HepG2 (cell line): ENCODE measurements at regions not wholly inside any gene's neighbourhood (a gene's known extent, or its start where the extent isn't known, plus 50 kb on each side); places are given as distances from the start of the nearest gene placed in this dataset.

Experiments used
- ARID2 ChIP-seq: sonication (generic); formaldehyde crosslinking; IDR thresholded peaks from 2 replicates; pipeline ENCODE4 v1.8.1; 2022; ENCODE audit warnings: mild to moderate bottlenecking, missing genetic modification reagents, borderline replicate concordance
- ESRRA ChIP-seq: sonication (generic); formaldehyde crosslinking; IDR thresholded peaks from 2 replicates; pipeline ENCODE4 v1.5.1; 2020; ENCODE audit warnings: mild to moderate bottlenecking, low read depth, missing genetic modification reagents
- EZH2 ChIP-seq: conservative IDR thresholded peaks from 2 replicates; pipeline ENCODE4 v1.6.1; 2012; ENCODE audit warnings: mild to moderate bottlenecking, low read depth, low read length, moderate library complexity
- FOXK2 ChIP-seq: fragments of 450-650 bp; IDR thresholded peaks from 2 replicates; pipeline ENCODE4 v1.6.1; 2016
- HNRNPH1 ChIP-seq: fragments of 200-400 bp; formaldehyde crosslinking; optimal IDR thresholded peaks from 2 replicates; pipeline ENCODE3; 2017; ENCODE audit warnings: mild to moderate bottlenecking, low read depth, low read length
- KDM3A ChIP-seq: IDR thresholded peaks from 2 replicates; pipeline ENCODE4 v1.6.1; 2018; ENCODE audit warnings: low read depth, missing compliant biosample characterization
- KLF16 ChIP-seq, 2 experiments: sonication (generic) in 1 of 2; formaldehyde crosslinking in 1 of 2; IDR thresholded peaks; 2 replicates each; pipeline versions ENCODE4 v1.6.1 to v1.8.0; 2016 to 2023; ENCODE audit warnings: missing genetic modification reagents in 2 of 2, missing compliant biosample characterization in 1 of 2
- MAFK ChIP-seq, 2 experiments: IDR thresholded peaks in 1 of 2; conservative IDR thresholded peaks in 1 of 2; 2 replicates each; pipeline ENCODE4 v1.6.1; 2011; ENCODE audit warnings: improper control_type of control experiment in 2 of 2, low read length in 2 of 2
- MNT ChIP-seq: fragments of 450-650 bp; IDR thresholded peaks from 2 replicates; pipeline ENCODE4 v1.6.1; 2016
- NKX3-1 ChIP-seq: sonication (generic); formaldehyde crosslinking; IDR thresholded peaks from 2 replicates; pipeline ENCODE4 v1.5.0; 2020; ENCODE audit warnings: missing genetic modification reagents
- PHF8 ChIP-seq: sonication (generic); formaldehyde crosslinking; IDR thresholded peaks from 2 replicates; pipeline ENCODE4 v1.5.0; 2020; ENCODE audit warnings: missing genetic modification reagents
- POLR2AphosphoS2 ChIP-seq: IDR thresholded peaks from 2 replicates; pipeline ENCODE4 v1.6.1; 2011; ENCODE audit warnings: low read depth, low read length, improper control_type of control experiment
- RXRB ChIP-seq: IDR thresholded peaks from 2 replicates; pipeline ENCODE4 v1.6.1; 2016; ENCODE audit warnings: borderline replicate concordance, missing genetic modification reagents, missing compliant biosample characterization
- SP1 ChIP-seq, 2 experiments: fragments of 450-650 bp in 1 of 2; sonication (generic) in 1 of 2; formaldehyde crosslinking in 1 of 2; IDR thresholded peaks; 2 replicates each; pipeline versions ENCODE4 v1.4.0 to v1.6.1; 2016 to 2020; ENCODE audit warnings: missing genetic modification reagents in 1 of 2
- SP2 ChIP-seq: sonication (generic); formaldehyde crosslinking; IDR thresholded peaks from 2 replicates; pipeline ENCODE4 v1.5.1; 2020; ENCODE audit warnings: mild to moderate bottlenecking, missing genetic modification reagents
- SP4 ChIP-seq: sonication (generic); formaldehyde crosslinking; IDR thresholded peaks from 2 replicates; pipeline ENCODE4 v1.8.1; 2023; ENCODE audit warnings: mild to moderate bottlenecking, missing genetic modification reagents
- STAT5B ChIP-seq: sonication (generic); formaldehyde crosslinking; IDR thresholded peaks from 2 replicates; pipeline ENCODE4 v1.4.0; 2020; ENCODE audit warnings: missing genetic modification reagents
- SUZ12 ChIP-seq: fragments of 150-350 bp; IDR thresholded peaks from 2 replicates; pipeline ENCODE4 v1.6.1; 2014; ENCODE audit warnings: low read depth, low read length
- ZBTB42 ChIP-seq: sonication (generic); formaldehyde crosslinking; IDR thresholded peaks from 2 replicates; pipeline ENCODE4 v1.5.0; 2020; ENCODE audit warnings: mild to moderate bottlenecking, missing genetic modification reagents
- ZFP91 ChIP-seq: sonication (generic); formaldehyde crosslinking; IDR thresholded peaks from 2 replicates; pipeline ENCODE4 v1.9.0; 2022; ENCODE audit warnings: missing genetic modification reagents, mild to moderate bottlenecking, borderline replicate concordance
- ZMYM3 ChIP-seq: sonication (generic); formaldehyde crosslinking; IDR thresholded peaks from 2 replicates; pipeline ENCODE4 v1.5.1; 2020; ENCODE audit warnings: mild to moderate bottlenecking, missing genetic modification reagents
- ZNF20 ChIP-seq: sonication (generic); formaldehyde crosslinking; IDR thresholded peaks from 2 replicates; pipeline ENCODE4 v1.4.0; 2020; ENCODE audit warnings: mild to moderate bottlenecking, moderate library complexity, missing genetic modification reagents
- ZNF225 ChIP-seq: sonication (generic); formaldehyde crosslinking; IDR thresholded peaks from 2 replicates; pipeline ENCODE4 v1.4.0; 2020; ENCODE audit warnings: mild to moderate bottlenecking, missing genetic modification reagents
- ZNF280B ChIP-seq: sonication (generic); formaldehyde crosslinking; IDR thresholded peaks from 2 replicates; pipeline ENCODE4 v1.5.0; 2020; ENCODE audit warnings: missing genetic modification reagents, mild to moderate bottlenecking, borderline replicate concordance
- ZNF501 ChIP-seq: sonication (generic); formaldehyde crosslinking; IDR thresholded peaks from 2 replicates; pipeline ENCODE4 v1.5.1; 2020; ENCODE audit warnings: mild to moderate bottlenecking, moderate library complexity, missing genetic modification reagents
- ZNF512 ChIP-seq: sonication (generic); formaldehyde crosslinking; IDR thresholded peaks from 2 replicates; pipeline ENCODE4 v1.4.0; 2020; ENCODE audit warnings: mild to moderate bottlenecking, missing genetic modification reagents
- ZNF709 ChIP-seq: sonication (generic); formaldehyde crosslinking; IDR thresholded peaks from 2 replicates; pipeline ENCODE4 v1.5.0; 2020; ENCODE audit warnings: mild to moderate bottlenecking, missing genetic modification reagents

GRCh38 chr16:14345512-14346115 is 274.5 kb downstream of the MRTFB start (continued):
- TF ChIP-seq ZFP91 (peak; percentile 24; the same call in 1 of the 2 replicates), MAFK (conservative IDR thresholded peaks at IDR 0.05 in 1 of 2, IDR thresholded peaks at IDR 0.05 in 1 of 2; ENCODE audit: low read length in 2 of 2) (no peak), NKX3-1 (CRISPR knock-in tag) (no peak), ZMYM3 (CRISPR knock-in tag) (peak; percentile 49), ZBTB42 (CRISPR knock-in tag) (no peak), RXRB (peak; percentile 93), ZNF280B (CRISPR knock-in tag) (peak; percentile 80), ARID2 (CRISPR knock-in tag) (no peak), PHF8 (CRISPR knock-in tag) (peak; percentile 13; the same call in 1 of the 2 replicates), ESRRA (CRISPR knock-in tag) (peak; percentile 86), SUZ12 (no peak), SP4 (CRISPR knock-in tag) (no peak), POLR2AphosphoS2 (no peak), SP2 (CRISPR knock-in tag) (no peak), SP1 (IDR thresholded peaks at IDR 0.05) (no peak), SP1 (CRISPR knock-in tag; IDR thresholded peaks at IDR 0.05) (no peak), EZH2 (no peak), KDM3A (CRISPR knock-in tag) (no peak), ZNF709 (CRISPR knock-in tag) (no peak), MNT (no peak), ZNF501 (CRISPR knock-in tag) (peak; percentile 24; the same call in 1 of the 2 replicates), FOXK2 (no peak), KLF16 (CRISPR knock-in tag; IDR thresholded peaks at IDR 0.05) (no peak), ZNF225 (peak; percentile 78; the same call in 1 of the 2 replicates), ZNF20 (CRISPR knock-in tag) (no peak), ZNF512 (CRISPR knock-in tag) (0 out of 2 replicates have a peak, but pooled peaks have one; percentile 61), STAT5B (CRISPR knock-in tag) (no peak), HNRNPH1 (no peak)
